GM12865 (cell line): ENCODE measurements at regions not wholly inside any gene's neighbourhood (a gene's known extent, or its start where the extent isn't known, plus 50 kb on each side); places are given as distances from the start of the nearest gene placed in this dataset.

ENCODE experiments used
- DNase-seq: peaks from one replicate; pipeline ENCODE4 v3.0.0; 2010; ENCODE audit warnings: low read depth
- H3K4me3 ChIP-seq: 2 replicates; pipeline ENCODE4 v1.5.1; 2011; ENCODE audit warnings: mild to moderate bottlenecking, low read depth, low read length, control low read depth
- CTCF ChIP-seq: IDR thresholded peaks from 2 replicates; pipeline ENCODE4 v1.5.1; 2011; ENCODE audit warnings: low read length, control low read depth, low read depth, inconsistent platforms; ENCODE audit not compliant: insufficient read depth; ENCODE audit errors: missing control alignments

- no peak overlapping the region for H3K4me3 ChIP-seq
- TF ChIP-seq CTCF: no peak
- DNase-seq: no peak
These were observed 746.5 kb upstream of the FOXG1 start for GRCh38 chr14:28020112-28020511.

- no peak overlapping the region for H3K4me3 ChIP-seq
- no peak for DNase-seq
- TF ChIP-seq CTCF: no peak
These were observed 742.7 kb upstream of the FOXG1 start for GRCh38 chr14:28023853-28024252.

GRCh38 chr14:28052251-28052650 lies 714.3 kb upstream of the FOXG1 start:
- no peak for TF ChIP-seq CTCF
- no peak overlapping the region for H3K4me3 ChIP-seq
- no peak for DNase-seq

- no peak for TF ChIP-seq CTCF
- no peak overlapping the region for H3K4me3 ChIP-seq
- DNase-seq: no peak
These were observed 711.6 kb upstream of the FOXG1 start for GRCh38 chr14:28055008-28055407.

- TF ChIP-seq CTCF: no peak
- H3K4me3 ChIP-seq: no peak overlapping the region
These were observed 709.0 kb upstream of the FOXG1 start for GRCh38 chr14:28057359-28058296.

GRCh38 chr14:28059254-28059653 lies 707.3 kb upstream of the FOXG1 start:
- no peak for DNase-seq
- no peak for TF ChIP-seq CTCF
- H3K4me3 ChIP-seq: no peak overlapping the region

More at GRCh38 chr14:28057359-28058296, 709.0 kb upstream of the FOXG1 start:
- no peak for DNase-seq
